SIG-M5 treated with dmso at 0.1 percent for 504 hours (cell line): ENCODE measurements at regions not wholly inside any gene's neighbourhood (a gene's known extent, or its start where the extent isn't known, plus 50 kb on each side); places are given as distances from the start of the nearest gene placed in this dataset.
A peak's percentile ranks its signal among the peaks of the same experiment; 100 is the strongest.

Source experiments
- DNase-seq: peaks from one replicate; lab custom pipeline; 2025; ENCODE audit not compliant: unreplicated experiment; lab: John Stamatoyannopoulos, UW

GRCh38 chr10:118471863-118472262, 123.6 kb downstream of the PRLHR start:
- no peak for DNase-seq

GRCh38 chr10:118470470-118470869, 125.0 kb downstream of the PRLHR start:
- DNase-seq, result no peak

GRCh38 chr10:118467200-118467599, 125.1 kb upstream of the FAM204A start:
- DNase-seq, result no peak

GRCh38 chr10:118465300-118465874, 123.3 kb upstream of the FAM204A start:
- no peak for DNase-seq

- no peak for DNase-seq
Measured at GRCh38 chr10:118463740-118464139, 121.6 kb upstream of the FAM204A start.

GRCh38 chr10:118462401-118462800, 120.3 kb upstream of the FAM204A start:
- no peak for DNase-seq

- peak; percentile 43 for DNase-seq
Measured at GRCh38 chr10:118459642-118460193, 117.6 kb upstream of the FAM204A start.

GRCh38 chr10:118458957-118459641, 117.0 kb upstream of the FAM204A start:
- DNase-seq, result no peak

GRCh38 chr10:118457824-118458428, 115.8 kb upstream of the FAM204A start:
- DNase-seq, result no peak

GRCh38 chr10:118455181-118455695, 113.1 kb upstream of the FAM204A start:
- no peak for DNase-seq

GRCh38 chr10:118454211-118454610, 112.1 kb upstream of the FAM204A start:
- DNase-seq, result no peak

- DNase-seq, result no peak
Measured at GRCh38 chr10:118452098-118452497, 110.0 kb upstream of the FAM204A start.

GRCh38 chr10:118449521-118449920, 107.4 kb upstream of the FAM204A start:
- DNase-seq, result no peak

GRCh38 chr10:118448744-118449143, 106.6 kb upstream of the FAM204A start:
- DNase-seq, result no peak

- no peak for DNase-seq
Measured at GRCh38 chr10:118447478-118448270, 105.5 kb upstream of the FAM204A start.

- no peak for DNase-seq
Measured at GRCh38 chr10:118445535-118445934, 103.4 kb upstream of the FAM204A start.

GRCh38 chr10:118444069-118444468, 101.9 kb upstream of the FAM204A start:
- no peak for DNase-seq

GRCh38 chr10:118442032-118442431, 99.9 kb upstream of the FAM204A start:
- no peak for DNase-seq

- no peak for DNase-seq
Measured at GRCh38 chr10:118439824-118440223, 97.7 kb upstream of the FAM204A start.

- no peak for DNase-seq
Measured at GRCh38 chr10:118436742-118437141, 94.6 kb upstream of the FAM204A start.

- DNase-seq, result no peak
Measured at GRCh38 chr10:118430190-118430589, 88.1 kb upstream of the FAM204A start.
